CD4-positive, alpha-beta T cell treated with Interleukin-4 for 4 hours (primary cell): ENCODE measurements at regions not wholly inside any gene's neighbourhood (a gene's known extent, or its start where the extent isn't known, plus 50 kb on each side); places are given as distances from the start of the nearest gene placed in this dataset.

Experiments
- DNase-seq: peaks from one replicate; pipeline ENCODE4 v3.0.0-alpha.2; 2020

- no peak for DNase-seq
Observed at GRCh38 chr12:87782838-87783237, 246.4 kb downstream of the C12orf50 start.

GRCh38 chr12:87779858-87780498, 249.2 kb downstream of the C12orf50 start:
- DNase-seq = no peak

GRCh38 chr12:87779016-87779415, 250.2 kb downstream of the C12orf50 start:
- no peak for DNase-seq

- DNase-seq = no peak
Observed at GRCh38 chr12:87778065-87778464, 251.1 kb downstream of the C12orf50 start.

GRCh38 chr12:87775784-87776183, 253.4 kb downstream of the C12orf50 start:
- DNase-seq = no peak

GRCh38 chr12:87775051-87775450, 254.2 kb downstream of the C12orf50 start:
- no peak for DNase-seq

GRCh38 chr12:87772401-87772800, 256.8 kb downstream of the C12orf50 start:
- no peak for DNase-seq

GRCh38 chr12:87768501-87769287, 260.5 kb downstream of the C12orf50 start:
- DNase-seq = no peak

- no peak for DNase-seq
Observed at GRCh38 chr12:87766044-87766443, 263.2 kb downstream of the C12orf50 start.

GRCh38 chr12:87760943-87761342, 268.3 kb downstream of the C12orf50 start:
- no peak for DNase-seq

GRCh38 chr12:87758271-87758670, 270.9 kb downstream of the C12orf50 start:
- DNase-seq = no peak

GRCh38 chr12:87756721-87757120, 272.5 kb downstream of the C12orf50 start:
- no peak for DNase-seq

GRCh38 chr12:87756111-87756510, 273.1 kb downstream of the C12orf50 start:
- DNase-seq = no peak

GRCh38 chr12:87728931-87729593, 300.1 kb downstream of the C12orf50 start:
- no peak for DNase-seq

GRCh38 chr12:87720967-87721366, 308.2 kb downstream of the C12orf50 start:
- no peak for DNase-seq

- DNase-seq = no peak
Observed at GRCh38 chr12:87704374-87704773, 324.8 kb downstream of the C12orf50 start.

- DNase-seq = no peak
Observed at GRCh38 chr12:87690236-87690810, 338.9 kb downstream of the C12orf50 start.

GRCh38 chr12:87689196-87689595, 340.0 kb downstream of the C12orf50 start:
- no peak for DNase-seq

GRCh38 chr12:87687362-87687761, 341.8 kb downstream of the C12orf50 start:
- DNase-seq = no peak

GRCh38 chr12:87685696-87686095, 343.5 kb downstream of the C12orf50 start:
- no peak for DNase-seq

- DNase-seq = no peak
Observed at GRCh38 chr12:87679251-87679650, 349.9 kb downstream of the C12orf50 start.

- no peak for DNase-seq
Observed at GRCh38 chr12:87678453-87678852, 350.7 kb downstream of the C12orf50 start.

GRCh38 chr12:87676731-87677130, 352.5 kb downstream of the C12orf50 start:
- DNase-seq = no peak

GRCh38 chr12:87671757-87672156, 357.4 kb downstream of the C12orf50 start:
- DNase-seq = no peak
